Thoracic aorta (tissue), 2 donors: ENCODE measurements at regions not wholly inside any gene's neighbourhood (a gene's known extent, or its start where the extent isn't known, plus 50 kb on each side); places are given as distances from the start of the nearest gene placed in this dataset.

Experiments
- ATAC-seq: fragments of 150-250 bp; one replicate; pipeline ENCODE4 v1.8.0; 2017; ENCODE audit warnings: low read depth; ENCODE audit not compliant: insufficient number of reproducible peaks, low FRiP score
- DNase-seq: peaks from one replicate; pipeline ENCODE4 v3.0.0-alpha.2; 2020; ENCODE audit warnings: low spot score
- H3K27ac ChIP-seq, 2 donors: fragments of 200-600 bp; sonication (generic); 1 replicate in 1 of 2; 2 replicates in 1 of 2; pipeline ENCODE4 v1.5.1; 2016; ENCODE audit warnings: mild to moderate bottlenecking in 2 of 2, moderate library complexity in 2 of 2
- H3K27me3 ChIP-seq: fragments of 200-600 bp; sonication (generic); replicated peaks from 2 replicates; pipeline ENCODE4 v1.6.0; 2016; ENCODE audit warnings: mild to moderate bottlenecking; ENCODE audit not compliant: insufficient read depth
- H3K36me3 ChIP-seq: fragments of 200-600 bp; sonication (generic); one replicate; pipeline ENCODE4 v1.5.1; 2016
- H3K4me1 ChIP-seq, 2 donors: fragments of 200-600 bp; sonication (generic); 1 replicate in 1 of 2; 2 replicates in 1 of 2; pipeline versions ENCODE4 v1.5.1 to v1.6.0; 2016; ENCODE audit warnings: low read depth in 2 of 2, mild to moderate bottlenecking in 1 of 2; ENCODE audit not compliant: control insufficient read depth in 1 of 2
- H3K4me3 ChIP-seq: fragments of 200-600 bp; sonication (generic); 2 replicates; pipeline ENCODE4 v1.5.1; 2016; ENCODE audit warnings: mild to moderate bottlenecking
- H3K9me3 ChIP-seq: fragments of 200-600 bp; sonication (generic); 2 replicates; pipeline ENCODE4 v1.5.1; 2016
- CTCF ChIP-seq: fragments of 200-600 bp; sonication (generic); IDR thresholded peaks from one replicate; pipeline ENCODE4 v1.5.1; 2019; ENCODE audit warnings: antibody characterized with exemption

- H3K27ac ChIP-seq: peak overlapping the region; percentile 29 to 35
- ATAC-seq (no peak), DNase-seq (no peak)
- H3K27me3 ChIP-seq: no peaks in the 10 kb centered on the region
- peaks cover 1% of the 10 kb centered on the region for H3K9me3 ChIP-seq
- no peak overlapping the region for H3K4me3 ChIP-seq
- peaks cover 11 to 36% of the 10 kb centered on the region in 2 donors for H3K4me1 ChIP-seq
- no peaks in the 10 kb centered on the region for H3K36me3 ChIP-seq
- TF ChIP-seq CTCF: no peak
Measured at GRCh38 chr16:65522412-65522811, 400.5 kb upstream of the CDH11 start.

- Histone ChIP-seq H3K4me3 (no peak overlapping the region), H3K4me1 (peaks cover 11 to 36% of the 10 kb centered on the region in 2 donors), H3K27me3 (no peaks in the 10 kb centered on the region), H3K9me3 (no peaks in the 10 kb centered on the region), H3K27ac (peak overlapping the region; percentile 29 to 35), H3K36me3 (no peaks in the 10 kb centered on the region)
- DNase-seq (no peak), ATAC-seq (no peak)
- TF ChIP-seq CTCF: no peak
Measured at GRCh38 chr16:65521633-65522328, 399.9 kb upstream of the CDH11 start.

GRCh38 chr16:65519402-65519801 is 397.5 kb upstream of the CDH11 start:
- H3K27ac ChIP-seq: no peak overlapping the region
- no peak overlapping the region for H3K4me3 ChIP-seq

GRCh38 chr16:65515193-65515592 is 393.3 kb upstream of the CDH11 start:
- Histone ChIP-seq H3K4me3 (no peak overlapping the region), H3K27ac (no peak overlapping the region), H3K27me3 (no peaks in the 10 kb centered on the region), H3K9me3 (no peaks in the 10 kb centered on the region), H3K36me3 (no peaks in the 10 kb centered on the region), H3K4me1 (peaks cover 4 to 36% of the 10 kb centered on the region in 2 donors)
- no peak for ATAC-seq
- TF ChIP-seq CTCF: no peak
- no peak for DNase-seq

More at GRCh38 chr16:65519402-65519801, 397.5 kb upstream of the CDH11 start:
- peaks cover 11 to 37% of the 10 kb centered on the region in 2 donors for H3K4me1 ChIP-seq
- H3K27me3 ChIP-seq: no peaks in the 10 kb centered on the region
- H3K9me3 ChIP-seq: no peaks in the 10 kb centered on the region
- H3K36me3 ChIP-seq: no peaks in the 10 kb centered on the region
- no peak for ATAC-seq
- TF ChIP-seq CTCF: no peak
- DNase-seq: no peak

- Histone ChIP-seq H3K36me3 (no peaks in the 10 kb centered on the region), H3K4me1 (peaks cover 0 to 28% of the 10 kb centered on the region in 2 donors), H3K4me3 (no peak overlapping the region), H3K27ac (no peak overlapping the region), H3K9me3 (no peaks in the 10 kb centered on the region), H3K27me3 (no peaks in the 10 kb centered on the region)
- TF ChIP-seq CTCF: no peak
- DNase-seq (no peak), ATAC-seq (no peak)
Measured at GRCh38 chr16:65510850-65511249, 389.0 kb upstream of the CDH11 start.
